Common myeloid progenitor, CD34-positive (primary cell): ENCODE measurements at regions not wholly inside any gene's neighbourhood (a gene's known extent, or its start where the extent isn't known, plus 50 kb on each side); places are given as distances from the start of the nearest gene placed in this dataset.

Experiments
- CTCF ChIA-PET: fragments of 350-600 bp; sonication (Branson Sonifier 250); formaldehyde crosslinking; loops from one replicate; lab custom pipeline; 2021; ENCODE audit warnings: antibody characterized with exemption; lab: Charles Lee
- POLR2A ChIA-PET: fragments of 350-600 bp; sonication (Branson Sonifier 250); formaldehyde crosslinking; loops from one replicate; lab custom pipeline; 2021; ENCODE audit warnings: antibody characterized with exemption; lab: Charles Lee
- DNase-seq, 3 donors: peaks; one replicate each; pipeline versions ENCODE4 v3.0.0 to v3.0.0-alpha.2; 2013
- H3K27ac ChIP-seq, 2 experiments: 1 replicate in 1 of 2; 2 replicates in 1 of 2; pipeline ENCODE4 v1.7.0; 2013; ENCODE audit warnings: inconsistent platforms in 2 of 2, low read length in 2 of 2, mild to moderate bottlenecking in 2 of 2, low read depth in 1 of 2, moderate library complexity in 1 of 2; ENCODE audit not compliant: severe bottlenecking in 2 of 2, insufficient read depth in 1 of 2, poor library complexity in 1 of 2
- H3K27me3 ChIP-seq, 5 experiments: replicated peaks in 2 of 5; 1 replicate in 3 of 5; 2 replicates in 2 of 5; pipeline versions ENCODE4 v1.6.1 to v1.7.0; 2013; ENCODE audit warnings: low read length in 4 of 5, mild to moderate bottlenecking in 2 of 5, moderate library complexity in 2 of 5, inconsistent platforms in 1 of 5; ENCODE audit not compliant: insufficient read depth in 5 of 5, control insufficient read depth in 4 of 5
- H3K36me3 ChIP-seq, 4 experiments: 1 replicate in 2 of 4; 2 replicates in 2 of 4; pipeline versions ENCODE4 v1.6.1 to v1.7.0; 2013; ENCODE audit warnings: low read length in 3 of 4, control low read depth in 1 of 4, mild to moderate bottlenecking in 1 of 4; ENCODE audit not compliant: control insufficient read depth in 4 of 4, insufficient read depth in 4 of 4
- H3K4me1 ChIP-seq, 4 experiments: 1 replicate in 3 of 4; 2 replicates in 1 of 4; pipeline versions ENCODE4 v1.6.1 to v1.7.1; 2013; ENCODE audit warnings: low read length in 3 of 4, mild to moderate bottlenecking in 3 of 4, control low read depth in 1 of 4, inconsistent platforms in 1 of 4, moderate library complexity in 1 of 4; ENCODE audit not compliant: control insufficient read depth in 4 of 4, insufficient read depth in 4 of 4; ENCODE audit errors: control extremely low read depth in 1 of 4
- H3K4me3 ChIP-seq, 7 experiments: 1 replicate in 4 of 7; 2 replicates in 3 of 7; pipeline versions ENCODE4 v1.5.1 to v1.7.0; 2013; ENCODE audit warnings: mild to moderate bottlenecking in 7 of 7, low read length in 6 of 7, moderate library complexity in 6 of 7, inconsistent platforms in 2 of 7, low read depth in 2 of 7, control low read depth in 1 of 7; ENCODE audit not compliant: insufficient read depth in 4 of 7, control insufficient read depth in 1 of 7; ENCODE audit errors: extremely low read depth in 1 of 7
- H3K9me3 ChIP-seq, 5 experiments: 1 replicate in 4 of 5; 2 replicates in 1 of 5; pipeline versions ENCODE4 v1.6.1 to v1.7.1; 2013; ENCODE audit warnings: low read length in 4 of 5, mild to moderate bottlenecking in 2 of 5, inconsistent platforms in 1 of 5, low read depth in 1 of 5, moderate library complexity in 1 of 5; ENCODE audit not compliant: control insufficient read depth in 4 of 5, insufficient read depth in 2 of 5; ENCODE audit errors: control extremely low read depth in 1 of 5
- WGBS: methylation state at CpG from one replicate; pipeline ENCODE4 v1.1.5; 2013; ENCODE audit not compliant: insufficient coverage; 5-methylcytosine and 5-hydroxymethylcytosine counted together

DNA sequence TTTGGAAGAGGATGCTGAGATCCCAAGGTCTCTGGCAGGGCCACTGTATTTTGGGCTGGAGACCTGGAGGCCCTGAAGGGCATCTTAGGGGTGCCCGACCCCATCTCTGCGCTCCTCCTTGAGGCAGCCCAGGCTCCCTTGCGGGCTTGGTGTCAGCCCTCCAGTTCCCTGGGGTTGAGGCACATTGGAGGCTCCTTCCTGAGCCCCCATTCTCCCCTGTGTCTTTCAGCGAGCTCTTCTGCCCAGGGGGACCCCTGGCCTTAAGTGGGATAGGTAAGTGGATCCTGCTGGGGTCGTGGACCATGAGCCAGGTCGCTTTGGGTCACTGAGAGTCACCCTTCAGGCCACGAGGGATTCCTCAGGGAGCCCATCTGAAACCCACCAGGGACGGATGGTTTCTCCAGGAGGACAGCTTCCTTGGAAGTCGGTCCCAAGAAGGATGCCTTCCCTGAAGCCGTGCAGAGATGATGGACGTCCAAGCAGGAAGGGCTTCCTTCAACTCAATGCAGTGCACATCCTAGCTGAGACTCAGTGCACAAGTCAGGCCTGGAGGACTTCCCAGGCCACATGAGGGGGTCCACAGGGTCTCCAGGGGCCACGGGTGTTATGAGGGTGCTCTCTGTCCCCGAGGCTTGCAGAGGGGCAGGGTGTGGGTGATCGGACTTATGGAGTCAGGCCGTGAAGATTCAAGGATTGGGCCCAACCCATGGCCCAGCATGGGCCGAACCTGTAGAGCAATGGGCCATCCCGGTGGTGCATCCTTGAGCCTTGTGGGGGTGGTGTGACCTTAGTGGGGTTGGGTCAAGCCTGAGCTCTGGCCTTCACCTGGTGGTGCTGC, 224.3 kb downstream of the SNRPN start:
- POLR2A ChIA-PET = no interaction called here
- 91% methylated on average over 17 of the region's 17 CpGs for WGBS
- no peak overlapping the region for H3K27ac ChIP-seq
- CTCF ChIA-PET = interaction anchor here (0.8 kb wide), 1 partner anchor 44 kb away, joined by 3 read pairs; no protein-coding TSS in a partner anchor
- no peaks in the 10 kb centered on the region for H3K27me3 ChIP-seq
- no peaks in the 10 kb centered on the region for H3K36me3 ChIP-seq
- peaks cover 0 to 75% (median 75%) of the 10 kb centered on the region in 5 experiments for H3K9me3 ChIP-seq
- H3K4me1 ChIP-seq = no peaks in the 10 kb centered on the region
- no peak overlapping the region for H3K4me3 ChIP-seq
- DNase-seq = no peak

- Histone ChIP-seq H3K4me1 (no peaks in the 10 kb centered on the region), H3K27ac (no peak overlapping the region), H3K36me3 (no peaks in the 10 kb centered on the region), H3K4me3 (no peak overlapping the region), H3K9me3 (peaks cover 0 to 77% (median 72%) of the 10 kb centered on the region in 5 experiments), H3K27me3 (no peaks in the 10 kb centered on the region)
- ChIA-PET POLR2A (no interaction called here), CTCF (no interaction called here)
- no peak for DNase-seq
- WGBS = 89% methylated on average over 13 of the region's 14 CpGs
Observed at GRCh38 chr15:25179673-25180511, 225.1 kb downstream of the SNRPN start.

DNA sequence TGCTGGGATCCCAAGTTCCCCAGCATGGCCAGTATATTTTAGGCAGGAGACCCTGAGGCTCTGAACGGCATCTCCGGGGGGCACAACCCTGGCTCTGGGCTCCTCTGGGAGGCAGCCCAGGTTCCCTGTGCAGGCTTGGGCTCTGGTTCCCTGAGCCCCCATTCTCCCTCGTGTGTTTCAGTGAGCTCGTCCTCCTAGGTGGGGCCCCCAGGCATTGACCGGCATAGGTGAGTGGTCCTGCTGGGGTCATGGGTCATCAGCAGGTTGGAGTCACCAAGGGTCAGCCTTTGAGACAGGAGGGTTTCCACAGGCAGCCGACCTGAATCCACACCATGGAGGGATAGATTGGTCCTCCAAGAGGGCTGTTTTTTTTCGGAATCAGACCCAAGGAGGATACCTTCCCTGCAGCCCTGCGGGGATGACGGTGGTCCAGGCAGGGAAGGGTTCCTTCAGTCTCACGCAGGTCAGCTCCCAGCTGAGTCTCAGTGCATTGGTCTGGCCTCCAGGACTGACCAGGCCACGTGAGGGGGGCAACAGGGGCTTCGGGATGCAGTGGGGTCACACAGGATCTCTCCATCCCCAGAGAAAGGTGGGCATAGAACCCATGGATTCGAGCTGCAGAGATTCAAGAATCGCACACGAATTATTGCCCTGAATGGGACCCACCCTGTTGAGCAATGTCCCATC, 226.0 kb downstream of the SNRPN start:
- DNase-seq = no peak

DNA sequence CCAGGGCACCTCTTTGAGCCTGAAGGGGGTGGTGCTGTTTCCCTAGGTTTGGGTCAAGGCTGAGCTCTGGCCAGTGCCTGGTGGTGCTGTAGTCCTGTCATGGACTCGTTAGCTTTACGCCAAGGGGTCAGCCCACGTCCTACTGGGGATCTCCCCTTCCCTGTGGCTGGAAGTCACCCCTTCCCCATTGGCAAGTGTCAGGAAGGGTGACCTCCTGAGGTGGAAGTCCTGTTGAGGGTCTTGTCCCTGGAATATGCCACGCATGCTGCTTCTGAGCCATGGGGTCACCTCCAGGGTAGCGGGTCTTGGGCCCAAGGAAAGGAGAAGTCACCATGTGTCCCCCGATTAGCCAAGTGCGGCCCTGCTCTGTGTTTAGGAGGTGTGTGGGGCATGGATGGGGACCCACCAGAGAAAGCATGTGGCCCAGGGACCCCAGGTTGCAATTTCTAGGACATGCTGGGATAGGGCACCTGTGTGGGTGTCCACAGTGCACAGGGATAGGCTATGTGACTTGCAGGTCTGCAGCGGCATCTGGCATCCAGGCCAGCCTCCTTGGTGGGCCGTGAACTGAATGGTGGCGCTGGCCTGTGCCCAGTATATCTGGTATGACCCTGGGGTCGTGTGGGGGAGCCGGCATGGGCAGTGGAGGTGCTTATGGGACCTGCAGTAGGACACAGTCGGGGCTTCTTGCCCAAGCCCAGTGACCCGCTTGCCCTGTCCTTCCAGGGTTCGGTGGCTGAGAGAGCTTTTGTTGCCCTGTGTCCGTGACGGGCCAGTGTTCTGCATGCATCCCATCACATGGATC, 226.7 kb downstream of the SNRPN start:
- ChIA-PET CTCF (no interaction called here), POLR2A (no interaction called here)
- no peak for DNase-seq
- Histone ChIP-seq H3K4me1 (no peaks in the 10 kb centered on the region), H3K9me3 (peaks cover 0 to 80% (median 69%) of the 10 kb centered on the region in 5 experiments), H3K4me3 (no peak overlapping the region), H3K27ac (no peak overlapping the region), H3K27me3 (no peaks in the 10 kb centered on the region), H3K36me3 (no peaks in the 10 kb centered on the region)
- whole genome bisulfite sequencing = 89% methylated on average over 15 of the region's 17 CpGs

More for the DNA sequence above, 226.0 kb downstream of the SNRPN start:
- Histone ChIP-seq H3K27ac (no peak overlapping the region), H3K27me3 (no peaks in the 10 kb centered on the region), H3K4me3 (no peak overlapping the region), H3K9me3 (peaks cover 0 to 77% (median 70%) of the 10 kb centered on the region in 5 experiments), H3K4me1 (no peaks in the 10 kb centered on the region), H3K36me3 (no peaks in the 10 kb centered on the region)
- 86% methylated on average over 15 of the region's 15 CpGs for WGBS
- POLR2A ChIA-PET = no interaction called here
- CTCF ChIA-PET = no interaction called here

DNA sequence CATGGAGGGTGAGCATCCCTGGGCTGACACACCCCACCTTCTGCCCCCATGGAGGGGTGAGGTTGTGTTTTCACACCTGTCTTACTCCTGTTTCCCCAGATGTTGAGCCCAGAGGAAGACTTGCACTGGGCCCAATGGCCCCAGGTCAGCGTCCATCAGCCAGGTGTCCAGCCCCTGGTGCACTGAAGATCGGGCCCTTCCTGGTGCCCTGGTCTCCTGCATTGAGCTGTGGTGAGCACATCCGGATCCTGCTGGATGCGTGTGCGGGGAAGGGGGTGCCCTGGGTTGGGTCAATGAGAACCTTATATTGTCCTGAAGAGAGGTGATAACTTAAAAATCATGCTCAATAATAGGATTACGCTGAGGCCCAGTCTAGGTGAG, 227.3 kb downstream of the SNRPN start:
- ChIA-PET CTCF (no interaction called here), POLR2A (no interaction called here)
- no peak overlapping the region for H3K4me3 ChIP-seq
- no peaks in the 10 kb centered on the region for H3K36me3 ChIP-seq
- peaks cover 0 to 78% (median 71%) of the 10 kb centered on the region in 5 experiments for H3K9me3 ChIP-seq
- WGBS = 98% methylated on average over 3 of the region's 6 CpGs
- no peak overlapping the region for H3K27ac ChIP-seq
- DNase-seq = no peak
- H3K4me1 ChIP-seq = no peaks in the 10 kb centered on the region
- no peaks in the 10 kb centered on the region for H3K27me3 ChIP-seq

DNA sequence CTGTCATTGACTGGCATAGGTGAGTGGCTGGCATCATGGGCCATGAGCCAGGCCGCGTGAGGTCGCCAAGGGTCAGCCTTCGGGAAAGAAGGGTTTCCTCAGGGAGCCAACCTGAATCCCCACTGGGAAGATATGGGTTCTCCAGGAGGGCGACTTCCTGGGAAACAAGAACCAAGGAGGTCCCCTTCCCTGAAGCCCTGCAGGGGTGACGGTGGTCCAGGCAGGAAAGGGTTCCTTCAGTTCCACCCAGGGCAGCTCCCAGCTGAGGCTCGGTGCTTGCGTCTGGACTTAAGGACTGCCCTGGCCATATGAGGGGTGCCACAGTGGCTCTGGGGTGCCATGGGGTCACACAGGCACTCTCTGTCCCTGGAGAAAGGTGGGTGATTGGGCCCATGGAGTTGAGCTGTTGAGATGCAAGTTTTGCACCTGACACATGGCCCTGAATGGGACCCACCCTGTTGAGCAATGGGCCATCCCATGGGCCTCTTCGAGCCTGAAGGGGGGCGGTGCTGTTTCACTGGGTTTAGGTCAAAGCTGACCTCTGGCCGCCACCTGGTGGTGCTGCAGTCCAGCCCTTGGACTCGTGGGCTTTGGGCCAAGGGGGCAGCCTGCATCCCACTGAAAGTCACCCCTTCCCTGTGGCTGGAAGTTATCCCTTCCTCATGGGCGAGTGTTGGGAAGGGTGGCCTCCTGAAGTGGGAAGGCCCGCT, 228.1 kb downstream of the SNRPN start:
- ChIA-PET CTCF (no interaction called here), POLR2A (no interaction called here)
- Histone ChIP-seq H3K9me3 (peaks cover 0 to 74% (median 67%) of the 10 kb centered on the region in 5 experiments), H3K27ac (no peak overlapping the region), H3K27me3 (no peaks in the 10 kb centered on the region), H3K36me3 (no peaks in the 10 kb centered on the region), H3K4me1 (no peaks in the 10 kb centered on the region), H3K4me3 (no peak overlapping the region)
- no peak for DNase-seq
- 86% methylated on average over 14 of the region's 14 CpGs for WGBS
